NT2/D1 (cell line): ENCODE measurements at regions not wholly inside any gene's neighbourhood (a gene's known extent, or its start where the extent isn't known, plus 50 kb on each side); places are given as distances from the start of the nearest gene placed in this dataset.

Source experiments
- DNase-seq: peaks from one replicate; pipeline ENCODE4 v3.0.0-alpha.2; 2011; ENCODE audit warnings: low read depth, low spot score
- H3K27me3 ChIP-seq: 2 replicates; pipeline ENCODE4 v1.6.0; 2011; ENCODE audit warnings: mild to moderate bottlenecking; ENCODE audit not compliant: insufficient read length, insufficient read depth
- H3K36me3 ChIP-seq: 2 replicates; pipeline ENCODE4 v1.6.1; 2011; ENCODE audit warnings: mild to moderate bottlenecking, low read length, mixed read lengths; ENCODE audit not compliant: insufficient read depth, insufficient read length
- H3K4me1 ChIP-seq: 2 replicates; pipeline ENCODE4 v1.5.1; 2011; ENCODE audit not compliant: insufficient read depth, insufficient read length
- H3K4me3 ChIP-seq: 2 replicates; pipeline ENCODE4 v1.5.1; 2011; ENCODE audit warnings: low read depth; ENCODE audit not compliant: insufficient read length
- H3K9ac ChIP-seq: 2 replicates; pipeline ENCODE4 v1.6.0; 2011; ENCODE audit warnings: low read depth; ENCODE audit not compliant: insufficient read length
- H3K9me3 ChIP-seq: 2 replicates; pipeline ENCODE4 v1.5.1; 2011; ENCODE audit warnings: mild to moderate bottlenecking, low read length; ENCODE audit not compliant: insufficient read depth
- SUZ12 ChIP-seq: IDR thresholded peaks from 2 replicates; pipeline ENCODE4 v1.6.1; 2011; ENCODE audit not compliant: insufficient read length, insufficient read depth; ENCODE audit errors: extremely low read depth
- YY1 ChIP-seq: IDR thresholded peaks from 2 replicates; pipeline ENCODE4 v1.6.1; 2011; ENCODE audit not compliant: insufficient read length, insufficient read depth
- ZNF274 ChIP-seq: IDR thresholded peaks from 2 replicates; pipeline ENCODE4 v1.6.1; 2011; ENCODE audit warnings: mild to moderate bottlenecking, low read depth, low read length

DNA sequence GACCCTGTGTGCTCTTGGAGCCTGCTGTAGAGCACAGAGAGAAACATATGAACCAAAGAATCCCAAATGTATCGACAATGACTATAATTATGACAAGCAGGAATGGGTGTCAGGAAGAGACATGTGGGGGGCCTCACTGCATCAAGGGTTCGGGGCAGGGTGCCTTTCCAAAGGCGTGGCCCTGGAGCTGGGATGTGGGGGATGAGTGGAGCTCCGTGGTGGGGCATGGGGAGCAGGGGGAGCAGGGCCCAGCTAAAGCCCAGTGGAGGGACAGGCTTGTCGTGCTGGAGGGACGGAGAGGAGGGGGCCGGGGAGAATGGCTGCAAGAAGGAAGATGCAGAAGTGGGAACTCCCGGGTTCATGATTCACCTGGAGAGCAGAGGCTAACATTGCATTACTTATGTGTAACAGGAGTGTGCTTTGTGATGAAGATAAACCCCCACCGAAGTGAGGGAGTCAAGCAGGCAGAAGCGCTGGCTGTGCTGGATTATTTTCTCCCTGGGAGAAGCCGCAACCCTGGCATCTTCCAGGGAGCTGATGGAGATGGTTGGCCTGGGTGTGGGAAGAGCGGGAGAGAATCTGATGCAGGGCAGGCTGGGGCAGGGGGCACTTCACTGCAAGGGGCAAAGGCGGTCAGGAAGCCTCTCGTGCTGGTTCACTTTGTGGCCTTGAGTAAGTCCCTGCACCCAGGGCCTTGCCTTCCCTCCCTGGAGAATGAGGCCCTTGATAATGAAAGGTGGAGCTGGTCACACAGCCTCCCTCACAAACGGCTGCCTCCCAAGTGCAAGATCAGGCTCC is 124.6 kb upstream of the RUNX3 start:
- H3K36me3 ChIP-seq: no peaks in the 10 kb centered on the region
- peaks cover 26% of the 10 kb centered on the region for H3K4me1 ChIP-seq
- H3K9ac ChIP-seq: peak overlapping the region; percentile 51
- H3K27me3 ChIP-seq: no peaks in the 10 kb centered on the region
- no peak overlapping the region for H3K4me3 ChIP-seq
- no peak for DNase-seq
- no peaks in the 10 kb centered on the region for H3K9me3 ChIP-seq
- no peak for TF ChIP-seq YY1
- TF ChIP-seq SUZ12: no peak
- TF ChIP-seq ZNF274: no peak

DNA sequence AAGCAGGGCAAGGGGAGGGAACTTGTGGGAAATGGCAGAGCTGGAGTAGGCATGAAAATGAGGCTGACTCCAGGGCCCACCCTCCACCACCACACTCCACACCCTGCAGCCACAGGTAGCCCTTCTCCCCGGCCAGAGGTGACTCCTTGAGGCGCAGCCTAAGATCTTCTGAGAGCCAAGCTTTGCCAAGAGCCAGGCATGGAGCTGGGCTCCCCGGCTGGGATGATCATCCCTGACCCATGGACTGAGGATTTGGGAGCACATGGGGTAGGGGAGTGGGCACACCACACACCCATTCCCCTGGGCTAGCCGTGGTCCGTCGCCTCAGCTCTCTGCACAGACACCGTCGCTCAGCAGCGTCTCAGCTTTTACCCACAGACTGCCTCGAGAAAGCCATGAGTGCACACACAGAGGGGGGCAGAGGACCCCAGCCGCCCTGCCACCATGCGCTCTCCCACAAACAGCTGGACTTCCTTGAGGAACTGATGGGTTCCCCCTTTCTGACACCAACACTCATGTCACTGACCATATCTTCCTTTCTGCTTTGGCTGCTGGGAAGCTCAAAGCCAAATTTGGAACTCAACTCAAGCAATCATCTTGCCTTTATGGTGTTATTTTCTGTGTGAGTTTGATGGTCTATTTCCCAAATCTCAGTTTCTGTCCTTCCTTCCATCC is 123.6 kb upstream of the RUNX3 start:
- Histone ChIP-seq H3K27me3 (no peaks in the 10 kb centered on the region), H3K9ac (no peak overlapping the region), H3K4me1 (peaks cover 26% of the 10 kb centered on the region), H3K4me3 (no peak overlapping the region), H3K36me3 (no peaks in the 10 kb centered on the region), H3K9me3 (no peaks in the 10 kb centered on the region)
- no peak for DNase-seq
- TF ChIP-seq ZNF274 (no peak), SUZ12 (no peak), YY1 (no peak)

DNA sequence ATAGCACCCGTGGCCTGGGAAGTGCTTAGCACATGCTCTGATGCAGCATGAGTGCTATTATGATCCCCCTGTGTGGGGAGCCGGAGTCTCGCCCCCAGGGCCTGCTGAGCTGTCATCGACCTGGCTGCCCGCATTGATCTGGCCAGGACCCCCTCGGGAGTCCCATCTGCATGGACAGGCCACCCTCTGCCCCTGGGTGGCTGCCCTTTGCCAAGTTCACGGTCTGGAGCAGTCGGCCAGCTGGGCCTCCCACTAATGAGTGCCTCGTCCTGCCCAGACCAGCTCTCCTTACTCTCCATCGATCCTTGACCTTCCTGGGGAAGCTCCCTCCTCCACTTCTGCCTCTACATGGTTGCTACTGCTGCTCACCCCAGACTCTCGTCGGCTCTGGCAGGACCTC is 121.8 kb upstream of the RUNX3 start:
- Histone ChIP-seq H3K4me1 (peaks cover 24% of the 10 kb centered on the region), H3K9ac (no peak overlapping the region), H3K9me3 (no peaks in the 10 kb centered on the region), H3K27me3 (no peaks in the 10 kb centered on the region), H3K4me3 (no peak overlapping the region), H3K36me3 (no peaks in the 10 kb centered on the region)
- TF ChIP-seq SUZ12: no peak
- TF ChIP-seq YY1: no peak
- no peak for TF ChIP-seq ZNF274
- DNase-seq: no peak

DNA sequence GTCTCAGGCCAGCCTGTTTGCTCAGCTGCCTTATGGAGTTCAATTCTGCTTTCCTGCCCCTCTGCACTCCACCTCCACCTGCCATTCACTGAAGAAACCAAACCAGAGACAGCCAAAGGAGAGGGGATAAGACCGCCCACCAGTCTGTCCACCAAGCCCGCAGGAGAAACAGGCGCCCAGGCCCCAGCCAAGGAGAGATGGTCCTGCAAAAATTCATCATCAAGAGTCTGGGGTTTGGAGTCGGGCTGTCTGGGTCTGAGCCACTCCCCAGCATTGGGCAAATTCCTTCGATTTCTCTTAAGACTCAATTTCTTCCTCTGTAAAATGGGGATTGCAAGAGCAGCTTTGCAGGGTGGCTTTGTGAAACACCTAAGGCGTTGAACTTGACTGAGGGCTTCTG is 121.4 kb upstream of the RUNX3 start:
- H3K36me3 ChIP-seq: no peaks in the 10 kb centered on the region
- H3K27me3 ChIP-seq: no peaks in the 10 kb centered on the region
- no peak overlapping the region for H3K4me3 ChIP-seq
- DNase-seq: no peak
- TF ChIP-seq SUZ12 (no peak), ZNF274 (no peak), YY1 (no peak)
- no peak overlapping the region for H3K9ac ChIP-seq
- H3K9me3 ChIP-seq: no peaks in the 10 kb centered on the region
- H3K4me1 ChIP-seq: peaks cover 27% of the 10 kb centered on the region

DNA sequence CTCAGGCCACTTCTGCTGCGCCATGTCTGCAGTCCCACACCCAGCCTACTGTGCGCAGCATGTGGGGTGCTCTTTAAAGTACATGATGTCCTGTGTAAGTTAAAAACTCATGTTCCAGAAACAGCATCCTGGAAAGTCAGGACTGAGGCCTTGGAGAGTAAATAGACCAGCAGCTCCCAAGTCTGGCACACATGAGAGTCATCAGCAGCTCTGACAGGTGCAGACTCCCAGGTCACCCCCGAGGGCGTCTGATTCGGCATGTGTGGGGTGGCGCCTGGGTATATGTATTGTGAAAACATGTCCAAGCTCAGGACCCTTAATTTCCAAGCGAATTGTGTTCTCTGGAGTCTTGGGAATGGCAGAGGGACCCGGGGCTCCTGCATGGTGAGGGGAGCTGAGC is 120.1 kb upstream of the RUNX3 start:
- Histone ChIP-seq H3K36me3 (no peaks in the 10 kb centered on the region), H3K27me3 (no peaks in the 10 kb centered on the region), H3K4me3 (no peak overlapping the region), H3K4me1 (peaks cover 21% of the 10 kb centered on the region), H3K9ac (no peak overlapping the region), H3K9me3 (no peaks in the 10 kb centered on the region)
- no peak for DNase-seq
- TF ChIP-seq SUZ12 (no peak), ZNF274 (no peak), YY1 (no peak)

DNA sequence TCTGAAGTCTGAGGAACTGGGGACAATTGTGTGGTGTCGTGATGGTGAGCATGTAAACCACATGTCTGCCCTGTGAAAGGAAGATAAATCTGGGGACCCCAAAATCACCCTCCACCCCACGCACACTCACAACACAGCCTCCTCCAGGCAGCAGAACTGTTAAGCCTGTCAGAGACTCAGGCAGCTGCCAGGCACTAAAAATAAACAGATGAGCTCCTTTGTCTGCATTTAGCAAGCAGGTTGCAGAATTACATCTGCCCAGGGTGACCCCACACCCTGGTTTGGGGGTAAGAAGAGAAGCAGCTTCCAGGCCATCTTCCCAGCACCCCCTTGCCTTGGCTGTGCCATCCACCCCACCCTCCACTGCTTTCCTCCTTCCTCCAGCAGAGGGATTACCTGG is 119.1 kb upstream of the RUNX3 start:
- Histone ChIP-seq H3K27me3 (no peaks in the 10 kb centered on the region), H3K36me3 (no peaks in the 10 kb centered on the region), H3K9me3 (no peaks in the 10 kb centered on the region), H3K9ac (no peak overlapping the region), H3K4me1 (peaks cover 13% of the 10 kb centered on the region), H3K4me3 (no peak overlapping the region)
- DNase-seq: no peak
- TF ChIP-seq ZNF274 (no peak), YY1 (no peak), SUZ12 (no peak)

DNA sequence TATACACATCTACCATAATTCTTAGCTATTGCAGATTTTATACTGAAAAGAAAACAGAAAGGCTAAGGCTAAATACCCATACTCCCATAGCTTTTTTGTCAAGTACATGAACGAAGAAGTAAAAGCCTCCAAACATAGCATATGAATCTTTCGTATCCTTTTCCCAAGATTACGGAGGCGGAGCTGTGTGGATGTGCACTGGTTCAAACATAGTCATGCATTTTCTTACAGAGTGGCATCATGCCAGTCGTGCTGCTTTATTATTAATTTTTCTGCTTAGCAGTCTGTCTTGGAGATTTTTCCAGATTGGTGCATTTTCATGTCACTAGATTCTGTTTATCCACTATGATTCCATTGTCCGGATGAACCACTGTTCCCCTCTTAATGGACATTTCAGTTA is 118.7 kb upstream of the RUNX3 start:
- TF ChIP-seq SUZ12: no peak
- TF ChIP-seq YY1: no peak
- TF ChIP-seq ZNF274: no peak
- no peak for DNase-seq
- Histone ChIP-seq H3K4me1 (peaks cover 13% of the 10 kb centered on the region), H3K9me3 (peaks cover 2% of the 10 kb centered on the region; the same call in 1 of the 2 replicates), H3K36me3 (no peaks in the 10 kb centered on the region), H3K9ac (no peak overlapping the region), H3K27me3 (no peaks in the 10 kb centered on the region), H3K4me3 (no peak overlapping the region)
